ENCODE measurements at regions not wholly inside any gene's neighbourhood (a gene's known extent, or its start where the extent isn't known, plus 50 kb on each side); places are given as distances from the start of the nearest gene placed in this dataset.

DNA sequence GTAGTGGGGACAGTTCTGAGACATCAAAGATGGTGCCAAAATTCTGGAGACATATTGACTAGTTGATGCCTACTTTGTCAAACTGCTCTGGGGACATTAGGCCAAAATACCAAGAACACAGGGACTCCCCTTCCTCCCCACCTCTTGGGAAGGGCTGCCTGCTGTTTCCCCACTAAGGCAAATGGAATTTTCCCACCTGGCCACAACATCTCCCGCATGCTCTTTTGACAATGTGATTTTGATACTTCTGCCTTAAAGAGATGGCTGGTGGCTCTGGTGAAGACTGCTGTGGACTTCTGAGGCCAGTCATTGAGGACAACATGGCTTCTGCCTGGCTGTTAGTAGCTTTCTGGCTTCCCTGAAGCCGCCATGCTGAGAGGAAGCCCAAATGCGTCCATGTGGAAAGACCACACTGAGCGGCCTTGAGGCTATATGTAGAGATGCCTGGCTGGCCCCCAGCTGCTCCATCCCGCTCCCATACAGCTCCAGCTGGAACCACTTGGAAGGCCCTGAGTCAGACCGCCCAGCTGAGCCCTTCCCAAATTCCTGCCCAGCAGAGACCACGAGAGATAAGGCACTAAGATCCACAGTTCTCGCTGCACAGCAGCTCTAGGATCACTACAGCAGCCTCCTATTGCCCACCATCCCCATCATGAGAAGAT, 226.7 kb downstream of the SYK start:
- TF ChIP-seq GATA3 (IDR thresholded peaks at IDR 0.05; ENCODE audit: low read depth, low read length) = no peak
- TF ChIP-seq GATA2 (IDR thresholded peaks at IDR 0.05; ENCODE audit: low read depth, low read length) = no peak

All from SH-SY5Y (cell line).